Astrocyte (in vitro differentiated cells and primary cell): ENCODE measurements at regions not wholly inside any gene's neighbourhood (a gene's known extent, or its start where the extent isn't known, plus 50 kb on each side); places are given as distances from the start of the nearest gene placed in this dataset.
"Not testable (repeated sequence)": the region's sequence is repeated elsewhere in the genome, so short reads cannot be mapped to it uniquely, and the experiment has no call there.

Experiments
- DNase-seq: peaks from one replicate; pipeline ENCODE4 v3.0.0-alpha.2; 2010; ENCODE audit warnings: low read depth
- FAIRE-seq: peaks from 2 replicates; lab custom pipeline; 2011; peaks lifted over from hg19 to GRCh38; lab: Jason Lieb, UNC
- H2AFZ ChIP-seq: 2 replicates; pipeline ENCODE4 v1.6.0; 2012; ENCODE audit warnings: low read depth, low read length, inconsistent platforms
- H3K27ac ChIP-seq: 2 replicates; pipeline ENCODE4 v1.5.1; 2011; ENCODE audit warnings: low read depth, low read length, inconsistent platforms
- H3K27me3 ChIP-seq: 2 replicates; pipeline ENCODE4 v1.6.0; 2011; ENCODE audit warnings: low read length, inconsistent platforms; ENCODE audit not compliant: insufficient read depth
- H3K36me3 ChIP-seq: 2 replicates; pipeline ENCODE4 v1.5.1; 2011; ENCODE audit warnings: low read length, inconsistent platforms; ENCODE audit not compliant: insufficient read depth
- H3K4me1 ChIP-seq: 2 replicates; pipeline ENCODE4 v1.5.1; 2011; ENCODE audit warnings: low read length, inconsistent platforms; ENCODE audit not compliant: insufficient read depth
- H3K4me2 ChIP-seq: 2 replicates; pipeline ENCODE4 v1.6.0; 2012; ENCODE audit warnings: low read length, inconsistent platforms
- H3K4me3 ChIP-seq: 2 replicates; pipeline ENCODE4 v1.5.1; 2011; ENCODE audit warnings: low read depth, mild to moderate bottlenecking, low read length, inconsistent platforms; ENCODE audit not compliant: insufficient read depth
- H3K79me2 ChIP-seq: 2 replicates; pipeline ENCODE4 v1.6.0; 2012; ENCODE audit warnings: mild to moderate bottlenecking, low read length, inconsistent platforms; ENCODE audit not compliant: insufficient read depth
- H3K9ac ChIP-seq: 2 replicates; pipeline ENCODE4 v1.6.0; 2012; ENCODE audit warnings: mild to moderate bottlenecking, low read length, inconsistent platforms
- H3K9me3 ChIP-seq: 2 replicates; pipeline ENCODE4 v1.5.1; 2012; ENCODE audit warnings: low read depth, mild to moderate bottlenecking, low read length, inconsistent platforms; ENCODE audit not compliant: insufficient read depth
- H4K20me1 ChIP-seq: 2 replicates; pipeline ENCODE4 v1.6.0; 2012; ENCODE audit warnings: low read length, inconsistent platforms; ENCODE audit not compliant: insufficient read depth
- H3K27ac Mint-ChIP-seq: one replicate; pipeline ENCODE4 v1.8.0; 2021; ENCODE audit warnings: mild to moderate bottlenecking, mixed read lengths; ENCODE audit not compliant: unreplicated experiment
- H3K27me3 Mint-ChIP-seq: one replicate; pipeline ENCODE4 v1.8.0; 2021; ENCODE audit warnings: low read depth, mixed read lengths; ENCODE audit not compliant: unreplicated experiment
- H3K36me3 Mint-ChIP-seq: one replicate; pipeline ENCODE4 v1.8.0; 2021; ENCODE audit warnings: low read depth, mixed read lengths; ENCODE audit not compliant: unreplicated experiment
- H3K4me1 Mint-ChIP-seq: one replicate; pipeline ENCODE4 v1.8.0; 2021; ENCODE audit warnings: low read depth, mixed read lengths; ENCODE audit not compliant: unreplicated experiment
- H3K4me3 Mint-ChIP-seq: one replicate; pipeline ENCODE4 v1.8.0; 2021; ENCODE audit warnings: mild to moderate bottlenecking, moderate library complexity, mixed read lengths; ENCODE audit not compliant: unreplicated experiment
- H3K9me3 Mint-ChIP-seq: one replicate; pipeline ENCODE4 v1.8.0; 2021; ENCODE audit warnings: mild to moderate bottlenecking, mixed read lengths; ENCODE audit not compliant: unreplicated experiment
- CTCF ChIP-seq: IDR thresholded peaks from 2 replicates; pipeline ENCODE4 v1.5.1; 2011; ENCODE audit warnings: low read depth, mild to moderate bottlenecking, inconsistent platforms, low read length, moderate library complexity; ENCODE audit not compliant: insufficient read depth
- EZH2 ChIP-seq: IDR thresholded peaks from 2 replicates; pipeline ENCODE4 v1.6.1; 2012; ENCODE audit warnings: mild to moderate bottlenecking, low read length, inconsistent platforms; ENCODE audit not compliant: insufficient read depth

- TF ChIP-seq CTCF (no peak), EZH2 (no peak)
- Histone ChIP-seq H3K27ac (no peak overlapping the region), H3K36me3 (no peaks in the 10 kb centered on the region), H3K9me3 (no peaks in the 10 kb centered on the region), H3K4me1 (no peaks in the 10 kb centered on the region), H3K4me2 (no peak overlapping the region), H2AFZ (no peak overlapping the region), H4K20me1 (no peaks in the 10 kb centered on the region), H3K9ac (no peak overlapping the region), H3K27me3 (peaks cover 4% of the 10 kb centered on the region), H3K4me3 (no peak overlapping the region), H3K79me2 (no peaks in the 10 kb centered on the region)
- FAIRE-seq (no peak), DNase-seq (no peak)
- Mint-ChIP-seq H3K36me3 (no peaks in the 10 kb centered on the region), H3K9me3 (no peaks in the 10 kb centered on the region), H3K4me1 (no peaks in the 10 kb centered on the region), H3K27me3 (peaks cover 48% of the 10 kb centered on the region), H3K4me3 (no peak overlapping the region), H3K27ac (peak overlapping the region; percentile 18)
Observed at GRCh38 chr22:23498811-23499798, 81.0 kb downstream of the IGLL1 start.

- not testable (repeated sequence) for H3K27ac Mint-ChIP-seq, H3K79me2 ChIP-seq, H3K27me3 ChIP-seq, H3K4me3 ChIP-seq, H2AFZ ChIP-seq, H3K9me3 Mint-ChIP-seq, H3K4me1 Mint-ChIP-seq, H3K9me3 ChIP-seq, H3K4me2 ChIP-seq, H3K36me3 Mint-ChIP-seq, H3K36me3 ChIP-seq, FAIRE-seq, H3K9ac ChIP-seq, DNase-seq, H3K4me3 Mint-ChIP-seq, H4K20me1 ChIP-seq, H3K27ac ChIP-seq, H3K4me1 ChIP-seq
- peaks cover 40% of the 10 kb centered on the region for H3K27me3 Mint-ChIP-seq
Observed at GRCh38 chr22:23497889-23498288, 82.2 kb downstream of the IGLL1 start.

- Histone ChIP-seq H3K9ac (no peak overlapping the region), H4K20me1 (no peaks in the 10 kb centered on the region), H3K79me2 (no peaks in the 10 kb centered on the region), H3K36me3 (no peaks in the 10 kb centered on the region), H3K4me1 (no peaks in the 10 kb centered on the region), H2AFZ (no peak overlapping the region), H3K27ac (no peak overlapping the region), H3K4me3 (no peak overlapping the region), H3K4me2 (no peak overlapping the region), H3K9me3 (no peaks in the 10 kb centered on the region), H3K27me3 (peaks cover 4% of the 10 kb centered on the region)
- H3K4me3 Mint-ChIP-seq = no peak overlapping the region
- H3K27ac Mint-ChIP-seq = no peak overlapping the region
- peaks cover 40% of the 10 kb centered on the region for H3K27me3 Mint-ChIP-seq
- no peaks in the 10 kb centered on the region for H3K9me3 Mint-ChIP-seq
- no peak for FAIRE-seq
- H3K36me3 Mint-ChIP-seq = no peaks in the 10 kb centered on the region
- TF ChIP-seq EZH2 (no peak), CTCF (no peak)
- DNase-seq = no peak
- no peaks in the 10 kb centered on the region for H3K4me1 Mint-ChIP-seq
Observed at GRCh38 chr22:23497016-23497885, 82.8 kb downstream of the IGLL1 start.
